OCI-LY3 (cell line): ENCODE measurements at regions not wholly inside any gene's neighbourhood (a gene's known extent, or its start where the extent isn't known, plus 50 kb on each side); places are given as distances from the start of the nearest gene placed in this dataset.

Experiments
- CTCF ChIP-seq: fragments of 200-600, 300-600 bp; sonication (generic); IDR thresholded peaks from 2 replicates; pipeline ENCODE4 v1.5.1; 2014; ENCODE audit warnings: antibody characterized with exemption, low read length, low read depth
- EZH2phosphoT487 ChIP-seq: fragments of 200-600 bp; shearing (Covaris generic); IDR thresholded peaks from 2 replicates; pipeline ENCODE4 v1.6.1; 2018; ENCODE audit warnings: antibody characterized with exemption, mixed run types, low read depth

GRCh38 chr2:236909802-236910201 is 175.9 kb upstream of the COPS8 start:
- no peak for TF ChIP-seq CTCF
- TF ChIP-seq EZH2phosphoT487: no peak
